ENCODE measurements at regions not wholly inside any gene's neighbourhood (a gene's known extent, or its start where the extent isn't known, plus 50 kb on each side); places are given as distances from the start of the nearest gene placed in this dataset.

GRCh38 chr13:105665284-105665683, 870.2 kb downstream of the EFNB2 start:
- no peak overlapping the region for H3K27ac ChIP-seq (ENCODE audit: low read length)
- no peaks in the 10 kb centered on the region for H3K27me3 ChIP-seq (ENCODE audit: low read length)
- no peaks in the 10 kb centered on the region for H3K36me3 ChIP-seq (ENCODE audit: low read depth, low read length)
- no peaks in the 10 kb centered on the region for H3K9me2 ChIP-seq (replicated peaks; ENCODE audit: low read length)
- no peak for TF ChIP-seq EZH2phosphoT487 (IDR thresholded peaks at IDR 0.05; ENCODE audit: borderline replicate concordance, low read length)
- TF ChIP-seq CTCF (conservative IDR thresholded peaks at IDR 0.05; ENCODE audit: low read depth, low read length) = no peak
- TF ChIP-seq EZH2 (IDR thresholded peaks at IDR 0.05; ENCODE audit: low read length, unreplicated experiment) = no peak
- no peak overlapping the region for H3K4me2 ChIP-seq (ENCODE audit: low read length)
- intact Hi-C loops (cut with micrococcal nuclease) = no loop called here
- ATAC-seq (no peak), DNase-seq (peak; percentile 11)
- POLR2A ChIA-PET (ENCODE audit: unreplicated experiment) = no interaction called here
- BruUV-seq (replicated peaks) = no TSS peak
- no peaks in the 10 kb centered on the region for H3K4me1 ChIP-seq (ENCODE audit: insufficient read depth, low read length)
- CTCF ChIA-PET = no interaction called here
- no peak overlapping the region for H3K4me3 ChIP-seq (ENCODE audit: low read length)
- no peaks in the 10 kb centered on the region for H3F3A ChIP-seq (ENCODE audit: low read length, unreplicated experiment)
- H2AFZ ChIP-seq (ENCODE audit: low read length) = no peak overlapping the region
- H3K9me3 ChIP-seq (ENCODE audit: low read length) = no peaks in the 10 kb centered on the region
- H3K79me2 ChIP-seq (ENCODE audit: low read length) = no peaks in the 10 kb centered on the region
- no peak overlapping the region for H3K9ac ChIP-seq (ENCODE audit: low read length)
- no peaks in the 10 kb centered on the region for H4K20me1 ChIP-seq (ENCODE audit: low read length)

GRCh38 chr13:105663182-105663581, 872.3 kb downstream of the EFNB2 start:
- Histone ChIP-seq H3K9me2 (replicated peaks; ENCODE audit: low read length) (no peaks in the 10 kb centered on the region), H3K36me3 (ENCODE audit: low read depth, low read length) (no peaks in the 10 kb centered on the region), H3K4me2 (ENCODE audit: low read length) (no peak overlapping the region), H2AFZ (ENCODE audit: low read length) (no peak overlapping the region), H3F3A (ENCODE audit: low read length, unreplicated experiment) (no peaks in the 10 kb centered on the region), H3K27ac (ENCODE audit: low read length) (no peak overlapping the region), H3K4me3 (ENCODE audit: low read length) (no peak overlapping the region), H3K79me2 (ENCODE audit: low read length) (no peaks in the 10 kb centered on the region), H3K9me3 (ENCODE audit: low read length) (no peaks in the 10 kb centered on the region), H3K9ac (ENCODE audit: low read length) (no peak overlapping the region), H3K4me1 (ENCODE audit: insufficient read depth, low read length) (no peaks in the 10 kb centered on the region), H3K27me3 (ENCODE audit: low read length) (no peaks in the 10 kb centered on the region), H4K20me1 (ENCODE audit: low read length) (no peaks in the 10 kb centered on the region)
- DNase-seq (no peak), ATAC-seq (no peak)
- intact Hi-C loops (cut with micrococcal nuclease) = no loop called here
- no peak for TF ChIP-seq CTCF (conservative IDR thresholded peaks at IDR 0.05; ENCODE audit: low read depth, low read length)
- no peak for TF ChIP-seq EZH2phosphoT487 (IDR thresholded peaks at IDR 0.05; ENCODE audit: borderline replicate concordance, low read length)
- no peak for TF ChIP-seq EZH2 (IDR thresholded peaks at IDR 0.05; ENCODE audit: low read length, unreplicated experiment)
- BruUV-seq (replicated peaks) = no TSS peak
- CTCF ChIA-PET = no interaction called here
- POLR2A ChIA-PET (ENCODE audit: unreplicated experiment) = no interaction called here

GRCh38 chr13:105660561-105660960, 874.9 kb downstream of the EFNB2 start:
- POLR2A ChIA-PET (ENCODE audit: unreplicated experiment) = no interaction called here
- intact Hi-C loops (cut with micrococcal nuclease) = no loop called here
- DNase-seq (no peak), ATAC-seq (no peak)
- H3K27ac ChIP-seq (ENCODE audit: low read length) = no peak overlapping the region
- no peaks in the 10 kb centered on the region for H3K79me2 ChIP-seq (ENCODE audit: low read length)
- no peak overlapping the region for H3K4me2 ChIP-seq (ENCODE audit: low read length)
- H3K27me3 ChIP-seq (ENCODE audit: low read length) = no peaks in the 10 kb centered on the region
- no peaks in the 10 kb centered on the region for H3K9me2 ChIP-seq (replicated peaks; ENCODE audit: low read length)
- H2AFZ ChIP-seq (ENCODE audit: low read length) = no peak overlapping the region
- H3K9ac ChIP-seq (ENCODE audit: low read length) = no peak overlapping the region
- H3K4me1 ChIP-seq (ENCODE audit: insufficient read depth, low read length) = no peaks in the 10 kb centered on the region
- H3K9me3 ChIP-seq (ENCODE audit: low read length) = no peaks in the 10 kb centered on the region
- no TSS peak for BruUV-seq (replicated peaks)
- H3K4me3 ChIP-seq (ENCODE audit: low read length) = no peak overlapping the region
- no peaks in the 10 kb centered on the region for H3K36me3 ChIP-seq (ENCODE audit: low read depth, low read length)
- CTCF ChIA-PET = no interaction called here
- TF ChIP-seq EZH2phosphoT487 (IDR thresholded peaks at IDR 0.05; ENCODE audit: borderline replicate concordance, low read length) (no peak), CTCF (conservative IDR thresholded peaks at IDR 0.05; ENCODE audit: low read depth, low read length) (no peak), EZH2 (IDR thresholded peaks at IDR 0.05; ENCODE audit: low read length, unreplicated experiment) (no peak)
- no peaks in the 10 kb centered on the region for H4K20me1 ChIP-seq (ENCODE audit: low read length)
- no peaks in the 10 kb centered on the region for H3F3A ChIP-seq (ENCODE audit: low read length, unreplicated experiment)
